NCI-H1436 treated with DMSO at 0.1 percent for 48 hours (cell line): ENCODE measurements at regions not wholly inside any gene's neighbourhood (a gene's known extent, or its start where the extent isn't known, plus 50 kb on each side); places are given as distances from the start of the nearest gene placed in this dataset.

ENCODE experiments used
- DNase-seq: peaks from one replicate; lab custom pipeline; 2025; lab: John Stamatoyannopoulos, UW

DNA sequence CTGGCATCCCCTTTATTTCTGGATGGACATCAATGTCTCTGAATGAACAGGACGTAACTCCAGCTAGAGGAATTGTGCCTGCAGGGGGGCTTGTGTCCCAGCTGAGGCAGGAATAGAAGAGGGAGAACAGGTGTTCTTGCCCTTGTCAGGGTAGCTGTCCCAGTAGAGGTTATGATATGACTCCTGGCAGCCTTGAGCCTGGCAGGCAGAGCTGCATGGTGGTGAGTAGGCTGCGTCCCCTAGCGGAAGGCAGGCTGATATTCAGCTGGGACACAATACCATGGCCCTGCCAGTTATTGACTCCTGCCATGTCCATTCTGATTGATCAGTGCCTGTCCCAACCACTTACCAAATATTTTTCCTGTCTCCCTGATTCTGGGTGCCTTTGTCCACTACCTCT is 197.2 kb downstream of the RAP2A start:
- no peak for DNase-seq

DNA sequence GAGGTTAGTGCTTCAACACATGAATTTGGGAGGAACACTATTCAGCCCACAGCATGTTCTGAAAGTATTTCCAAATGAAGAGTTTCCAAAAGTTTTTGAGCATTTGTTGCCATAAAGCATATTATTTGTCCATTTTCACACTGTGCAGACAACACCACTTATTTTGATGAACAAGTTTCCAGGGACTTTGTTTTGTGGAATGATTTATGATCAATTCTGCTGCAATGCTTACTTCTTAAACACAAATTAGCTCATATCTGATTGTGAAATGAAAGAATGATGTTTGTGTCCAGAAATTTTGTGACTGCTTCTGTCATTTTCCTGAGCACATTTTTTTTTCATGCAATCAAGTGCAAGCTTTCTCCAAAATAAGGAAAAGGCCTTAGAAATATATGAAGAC is 205.3 kb downstream of the RAP2A start:
- DNase-seq: no peak

DNA sequence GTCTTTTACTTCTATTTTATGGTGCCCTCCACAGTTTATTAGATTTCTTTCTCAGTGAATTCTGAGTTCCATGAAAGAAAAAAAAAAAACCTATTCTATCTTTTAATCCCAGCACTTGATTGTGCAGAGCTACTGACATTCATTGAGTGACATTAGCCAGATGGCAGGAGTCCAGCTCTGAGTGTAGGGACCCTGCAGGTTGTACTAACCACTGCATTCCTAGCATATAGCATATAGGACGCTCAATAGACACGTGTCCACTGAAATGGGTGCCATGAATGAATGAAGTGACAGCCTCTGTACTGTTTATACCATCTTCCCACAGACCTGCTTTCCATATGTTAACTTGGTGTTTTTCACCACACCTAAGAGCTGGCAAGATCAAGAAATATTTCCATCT is 206.3 kb downstream of the RAP2A start:
- no peak for DNase-seq

DNA sequence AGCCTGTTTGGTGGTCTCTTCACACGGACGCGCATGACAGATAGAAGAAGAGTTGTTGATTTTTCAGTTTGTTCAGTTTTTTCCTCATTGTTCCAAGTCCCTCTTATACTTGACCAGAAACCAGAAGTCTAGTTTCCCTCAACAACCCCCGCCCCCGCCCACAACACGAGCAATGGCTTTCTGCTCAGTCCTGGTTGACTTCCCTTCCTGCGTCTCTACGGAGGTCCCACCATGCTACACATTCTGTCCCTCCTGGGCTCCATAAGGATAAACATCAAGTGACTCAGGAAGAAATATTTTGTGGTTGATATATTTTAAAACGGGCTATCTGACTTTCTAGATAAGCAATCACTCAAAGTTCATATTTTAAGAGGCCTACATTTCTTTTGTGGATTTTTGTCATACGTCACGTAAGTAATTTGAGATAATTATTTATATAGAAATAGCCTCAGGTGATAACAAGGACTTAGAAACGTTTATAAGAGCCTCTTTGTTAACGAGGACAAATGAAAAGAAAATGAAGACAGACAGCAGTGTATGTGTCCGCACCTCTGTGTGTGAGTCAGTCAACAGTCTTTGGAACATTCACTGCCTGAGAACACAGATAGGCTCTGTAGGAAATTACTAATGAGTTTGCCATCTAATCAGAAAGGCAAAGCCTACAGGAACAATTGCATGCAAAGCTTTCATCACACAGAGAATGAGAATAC is 214.4 kb downstream of the RAP2A start:
- no peak for DNase-seq

DNA sequence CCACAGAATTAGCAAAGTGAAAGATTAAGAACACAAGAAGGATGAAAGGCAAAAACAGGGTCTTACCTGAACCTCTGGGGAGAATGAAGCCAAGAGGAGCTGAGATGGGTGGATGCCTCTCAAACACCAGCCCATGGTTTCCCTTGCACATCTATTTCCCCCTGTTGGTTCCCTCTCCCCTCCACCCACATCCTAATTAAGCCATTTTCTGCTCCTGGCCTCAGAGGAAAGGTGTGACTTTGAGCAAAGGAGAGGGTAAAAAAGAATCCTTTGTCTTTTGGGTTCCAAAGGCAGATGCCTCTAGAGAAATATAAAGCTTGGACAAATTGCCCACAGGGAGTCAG is 214.9 kb downstream of the RAP2A start:
- DNase-seq: no peak

DNA sequence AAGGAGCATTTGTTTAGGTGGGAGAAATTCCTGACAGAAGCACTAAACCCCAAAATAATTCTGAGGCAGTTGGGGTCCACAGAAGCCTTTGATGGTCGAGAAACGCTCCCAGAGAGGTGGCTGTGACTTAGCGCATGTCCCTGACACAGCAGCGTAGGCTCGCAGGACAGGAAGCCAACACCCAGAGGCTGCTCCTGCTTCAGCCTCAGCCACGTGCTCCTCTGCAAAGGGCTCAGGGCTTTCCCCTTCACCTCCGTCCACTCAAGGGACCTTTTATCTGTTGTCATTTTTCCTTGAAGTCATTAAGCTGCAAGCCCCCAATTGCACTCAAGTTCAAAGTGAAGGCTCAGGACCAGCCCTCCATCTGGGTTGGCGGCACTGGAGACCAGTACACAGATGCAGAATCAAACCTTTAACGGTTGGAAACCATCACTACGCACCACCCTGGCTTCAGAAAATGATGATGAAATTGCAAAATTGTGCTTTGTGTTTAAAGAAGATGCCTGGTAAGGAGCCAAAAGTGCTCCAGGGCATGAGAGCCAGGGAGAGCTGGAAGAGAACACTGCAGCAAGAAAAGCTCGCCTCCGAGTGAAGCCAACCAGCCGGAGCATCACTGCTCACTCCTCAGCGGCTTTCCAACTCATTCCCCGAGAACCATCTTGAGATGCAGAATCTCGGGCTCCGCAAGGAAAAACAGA is 219.6 kb downstream of the RAP2A start:
- no peak for DNase-seq

DNA sequence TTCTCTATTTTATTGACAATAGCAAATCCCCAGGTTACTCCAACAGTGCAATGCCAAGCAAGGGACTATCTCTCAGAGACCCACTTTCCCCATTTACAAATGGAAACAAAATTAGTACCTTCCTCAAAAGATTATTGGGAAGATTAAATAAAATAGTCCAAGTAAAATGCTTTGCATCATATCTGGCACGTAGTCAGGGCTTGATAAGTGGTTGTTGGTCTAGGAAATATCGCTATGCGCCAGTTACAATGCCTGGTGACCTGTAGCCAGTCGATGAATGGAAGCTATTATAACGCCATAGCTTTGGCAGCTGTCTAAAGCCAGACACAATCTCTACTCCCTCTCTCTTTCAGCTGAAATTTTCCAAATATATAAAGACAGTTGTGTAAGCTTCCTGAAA is 220.3 kb downstream of the RAP2A start:
- DNase-seq: no peak

DNA sequence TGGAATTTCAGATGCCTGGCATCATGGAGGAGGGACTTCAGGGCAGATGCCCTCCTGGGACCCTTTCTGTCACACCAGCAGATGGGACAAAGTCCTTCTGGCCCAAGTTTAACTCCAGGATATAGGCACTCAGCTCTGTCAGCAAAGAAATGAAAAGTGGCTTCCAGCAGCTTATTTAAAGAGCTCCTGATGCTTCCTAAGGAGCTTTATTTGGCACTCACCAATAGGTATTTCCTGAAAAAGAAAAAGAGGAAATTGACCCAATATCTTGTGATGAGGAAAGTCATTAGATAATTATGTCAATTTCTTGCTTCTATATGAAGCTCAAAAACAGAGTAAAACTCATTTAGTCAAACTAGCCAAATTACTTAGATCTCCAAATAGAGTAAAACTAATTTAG is 224.6 kb downstream of the RAP2A start:
- DNase-seq: no peak

DNA sequence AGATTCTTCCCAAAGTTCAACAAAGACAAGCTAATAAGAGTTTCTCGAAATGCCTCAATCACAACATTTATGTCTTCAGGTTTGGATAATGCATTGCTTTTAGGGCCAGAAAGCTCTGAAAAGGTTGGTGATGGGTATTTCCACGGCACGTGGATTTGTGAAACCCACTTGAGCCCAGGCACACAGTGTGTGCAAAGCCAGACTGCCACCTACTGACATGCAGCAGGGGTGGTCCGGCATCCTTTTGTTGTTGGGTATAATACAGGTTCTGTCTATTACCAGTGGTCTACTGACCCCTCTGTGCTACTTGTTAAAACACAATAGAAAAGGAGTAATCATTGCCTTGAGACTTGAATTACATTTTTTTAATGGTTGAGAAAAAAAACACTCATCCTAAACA is 225.6 kb downstream of the RAP2A start:
- no peak for DNase-seq

DNA sequence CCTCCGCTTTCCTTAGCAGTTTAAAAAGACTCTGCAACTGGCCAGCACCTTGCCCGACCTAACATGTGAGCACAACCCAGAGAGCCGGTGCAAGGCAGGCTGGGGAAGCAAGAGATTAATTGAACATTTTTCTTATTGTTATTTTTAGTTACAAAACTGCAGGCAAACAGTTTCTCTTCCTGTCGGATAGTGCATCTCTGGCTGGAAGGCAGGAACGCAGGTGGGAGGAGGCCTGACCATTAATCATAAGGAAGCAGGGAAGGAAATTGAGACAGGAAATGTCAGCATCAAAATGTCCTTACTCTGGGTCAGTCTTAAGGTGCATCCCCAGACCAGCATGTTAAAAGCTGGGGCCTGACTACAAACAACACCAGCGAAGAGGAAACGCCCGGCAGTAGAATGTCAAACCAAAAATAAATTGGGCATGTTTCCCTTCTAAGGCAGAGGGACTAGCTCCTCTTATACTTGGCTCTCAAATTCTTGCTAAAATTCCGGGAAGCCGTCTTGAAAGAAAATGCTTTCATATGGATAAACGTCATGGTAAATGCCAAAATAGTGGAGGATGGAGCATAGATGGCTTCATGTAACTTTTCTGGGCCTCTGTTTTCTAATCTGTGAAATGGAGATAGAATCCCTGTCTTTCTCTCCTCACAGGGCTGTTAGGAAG is 226.8 kb downstream of the RAP2A start:
- DNase-seq: no peak

DNA sequence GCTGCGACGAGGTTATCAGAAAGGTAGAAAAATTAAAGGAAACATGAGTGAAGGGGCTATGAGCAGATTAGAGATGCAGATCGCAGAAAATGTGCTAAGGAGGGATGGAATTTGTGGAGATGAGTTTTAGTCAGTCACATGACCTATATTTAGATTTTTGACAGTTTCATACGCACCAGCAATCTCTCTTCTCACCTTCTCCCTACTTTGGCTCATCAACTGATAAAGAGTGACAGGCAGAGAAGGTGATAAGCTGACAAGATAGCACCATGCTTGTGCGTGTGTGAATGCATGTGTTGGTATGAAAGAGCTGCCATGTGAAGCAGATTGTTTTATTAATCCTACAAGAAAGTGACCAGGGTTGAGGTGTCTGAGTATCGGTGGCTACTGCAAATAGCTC is 252.6 kb downstream of the RAP2A start:
- no peak for DNase-seq

DNA sequence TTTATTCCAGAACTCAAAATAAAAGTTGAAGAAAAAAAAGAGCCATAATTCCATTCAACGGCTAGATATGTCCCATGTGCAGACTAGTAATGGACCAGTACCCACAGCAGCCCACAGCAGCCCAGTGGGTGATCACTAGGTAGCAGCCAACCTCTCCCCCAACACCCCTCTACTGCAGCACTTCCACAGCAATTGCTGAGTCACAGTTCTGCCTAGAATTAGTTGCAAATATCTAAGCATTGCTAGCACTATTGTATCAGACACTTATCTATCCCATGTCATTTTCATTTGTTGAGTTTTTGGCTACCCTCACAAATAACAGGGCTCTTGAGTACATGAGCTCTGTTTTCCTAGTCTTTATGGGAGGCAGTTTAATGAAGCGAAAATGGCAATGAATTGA is 258.7 kb downstream of the RAP2A start:
- DNase-seq: no peak

DNA sequence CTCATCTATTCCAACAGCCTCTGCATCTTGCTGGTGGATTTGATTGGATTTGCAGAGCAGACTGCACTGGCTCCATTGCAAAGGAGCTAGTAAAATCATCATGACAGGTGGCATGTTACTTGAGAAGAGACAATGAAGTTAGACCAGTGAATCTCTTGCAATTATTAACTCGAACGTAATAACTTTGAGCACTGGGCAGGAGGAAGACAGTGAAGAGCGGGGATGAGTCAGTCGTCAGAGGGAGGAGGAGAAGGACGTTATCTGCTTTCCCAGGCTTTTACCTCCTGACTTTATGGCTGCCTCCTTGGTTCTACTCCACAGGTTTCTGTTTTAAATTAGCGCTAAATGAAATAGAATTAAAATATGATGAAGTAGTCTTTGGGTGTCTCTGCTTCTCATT is 257.8 kb upstream of the IPO5 start:
- DNase-seq: no peak

DNA sequence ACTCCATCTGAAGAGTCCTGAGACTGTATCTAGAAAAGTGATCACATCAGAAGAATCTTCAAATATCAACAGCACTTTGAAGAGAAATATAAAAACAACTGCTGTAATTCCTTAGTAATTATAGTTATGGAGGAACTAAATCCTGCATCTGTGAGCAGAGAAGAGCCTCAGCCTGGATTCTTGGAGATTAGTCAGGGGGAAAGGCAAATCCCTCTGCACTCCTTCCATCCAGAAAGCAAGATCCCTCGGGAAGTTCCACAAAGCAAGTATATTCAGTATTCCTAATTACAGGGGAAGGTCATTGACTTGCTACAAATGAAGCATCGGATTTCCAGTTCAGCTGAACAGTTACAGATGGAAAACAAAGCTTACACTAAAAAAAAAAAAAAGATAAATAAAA is 256.6 kb upstream of the IPO5 start:
- no peak for DNase-seq

DNA sequence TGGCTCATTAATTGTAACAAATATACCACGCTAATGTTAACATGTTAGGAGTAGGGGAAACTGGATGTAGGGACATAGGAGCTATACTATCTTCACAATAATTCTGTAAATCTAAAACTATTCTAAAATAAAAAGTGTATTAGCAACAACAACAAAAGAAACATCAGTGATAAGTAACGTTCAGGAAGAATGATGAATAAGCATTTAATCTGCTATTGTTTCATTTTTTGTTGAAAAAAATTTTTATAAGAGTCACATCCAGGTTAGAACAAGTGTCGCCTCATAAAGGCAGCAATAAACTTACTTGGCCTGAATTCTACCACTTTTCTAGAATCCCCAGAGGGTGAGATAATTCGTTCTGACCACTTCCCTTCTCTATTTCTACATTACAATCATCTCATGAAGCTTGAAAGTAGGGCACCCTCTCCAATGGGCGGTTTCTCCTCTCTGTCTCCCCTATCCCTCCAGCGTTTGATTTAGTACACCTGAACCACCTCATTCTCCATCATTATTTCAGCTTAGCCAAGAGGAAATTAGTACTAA is 253.1 kb upstream of the IPO5 start:
- no peak for DNase-seq

DNA sequence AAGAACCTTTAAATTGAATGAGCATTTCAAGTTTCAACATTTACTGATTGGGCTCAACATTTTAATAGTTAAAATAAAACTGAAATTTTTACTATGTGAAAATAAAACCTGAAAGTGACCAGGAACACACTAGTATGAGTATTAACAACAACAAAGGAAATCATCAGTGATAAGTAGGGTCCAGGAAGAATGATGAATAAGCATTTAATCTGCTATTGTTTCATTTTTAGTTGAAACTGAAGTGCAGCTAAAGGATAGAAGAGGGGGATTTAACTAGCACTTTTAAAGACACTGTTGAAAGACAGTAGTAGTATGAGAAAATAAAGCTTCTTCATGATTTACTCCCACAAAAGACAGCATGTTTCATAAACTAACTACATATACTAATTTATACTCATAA is 250.9 kb upstream of the IPO5 start:
- no peak for DNase-seq

DNA sequence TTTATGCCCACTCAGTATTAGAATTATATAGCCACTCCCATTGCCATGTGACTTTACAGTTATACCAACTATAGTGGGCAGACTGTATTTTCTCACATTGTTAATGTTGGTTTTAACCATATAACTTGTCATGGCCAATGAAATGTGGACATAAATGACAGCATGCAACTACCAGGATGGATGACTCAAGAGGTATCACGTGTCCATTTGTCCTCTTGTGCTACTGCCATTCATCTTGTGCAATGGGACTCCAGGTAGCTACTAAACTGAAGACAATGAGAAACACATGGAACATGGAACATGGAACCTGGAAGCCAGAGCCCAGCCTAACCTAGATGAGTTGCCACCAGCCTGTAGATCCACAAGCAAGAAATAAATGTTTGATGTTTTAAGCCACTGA is 242.7 kb upstream of the IPO5 start:
- DNase-seq: no peak

DNA sequence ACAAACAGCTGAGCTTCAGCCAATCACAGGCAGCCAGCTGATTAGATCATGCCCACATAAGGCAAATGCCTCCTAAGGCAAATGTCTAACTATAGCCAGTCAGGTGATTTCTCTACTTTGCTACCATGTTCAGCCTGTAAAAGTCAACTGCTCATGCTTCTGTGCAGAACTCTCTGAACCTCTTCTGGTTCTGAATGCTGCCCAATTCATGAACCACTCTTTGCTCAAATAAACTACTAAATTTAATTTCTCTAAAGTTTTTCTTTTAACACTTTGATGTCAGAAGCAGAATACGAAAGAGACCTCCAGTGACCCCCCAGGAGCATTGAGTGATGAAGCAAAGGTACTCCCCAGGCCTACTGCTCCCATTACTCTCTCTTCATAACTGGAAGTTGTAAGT is 240.7 kb upstream of the IPO5 start:
- no peak for DNase-seq

DNA sequence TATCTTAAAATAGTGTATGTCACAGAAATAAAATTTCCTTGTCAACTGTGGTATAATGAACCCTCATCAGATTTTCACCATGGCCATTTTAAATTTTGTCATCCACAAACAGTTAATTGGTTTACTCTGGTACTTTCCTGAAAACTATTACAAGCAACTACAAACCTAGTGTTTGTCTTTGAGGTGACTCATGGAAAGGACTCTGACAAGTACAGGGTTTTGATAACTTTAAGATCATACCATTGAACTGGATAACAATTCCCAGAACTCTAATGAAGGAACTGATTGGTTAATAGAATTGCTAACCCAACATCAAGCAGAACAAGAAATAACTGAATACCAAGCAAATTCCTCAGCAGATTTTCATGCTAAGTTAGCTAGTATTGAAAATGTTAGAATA is 237.7 kb upstream of the IPO5 start:
- no peak for DNase-seq

DNA sequence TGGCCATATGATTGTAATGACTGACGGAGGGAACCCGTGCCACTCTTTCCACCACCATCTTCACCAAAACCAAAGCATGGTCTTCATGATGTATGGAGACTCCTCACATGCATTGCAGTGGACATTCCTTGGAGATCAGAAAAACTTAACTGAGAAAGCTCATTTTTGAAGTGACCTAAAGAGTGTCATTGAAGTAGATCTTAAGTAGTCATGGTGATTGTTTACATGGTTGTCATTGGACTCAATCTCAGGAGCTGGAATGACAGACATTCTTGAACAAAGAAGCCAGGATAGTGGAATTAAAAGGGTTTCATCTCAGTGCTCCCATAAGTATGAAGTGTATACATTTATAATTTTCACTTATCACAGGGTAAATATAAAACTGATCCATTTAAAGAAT is 236.7 kb upstream of the IPO5 start:
- no peak for DNase-seq

DNA sequence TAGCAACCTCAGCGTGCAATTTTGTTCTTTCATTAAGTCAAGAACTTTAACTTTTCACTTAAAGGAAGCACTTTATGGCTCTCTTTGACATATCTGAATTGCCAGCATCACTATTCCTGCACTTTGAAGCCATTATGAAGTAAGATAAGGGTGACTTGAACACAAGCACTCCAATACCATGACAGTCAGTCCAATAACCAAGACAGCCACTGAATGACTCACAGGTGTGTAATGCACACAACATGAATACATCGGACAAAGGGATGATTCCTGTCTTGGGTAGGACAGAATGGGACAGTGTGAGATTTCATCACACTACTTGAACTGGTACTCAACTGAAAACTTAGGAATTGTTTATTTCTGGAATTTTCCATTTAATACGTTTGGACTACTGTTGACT is 233.7 kb upstream of the IPO5 start:
- DNase-seq: no peak

DNA sequence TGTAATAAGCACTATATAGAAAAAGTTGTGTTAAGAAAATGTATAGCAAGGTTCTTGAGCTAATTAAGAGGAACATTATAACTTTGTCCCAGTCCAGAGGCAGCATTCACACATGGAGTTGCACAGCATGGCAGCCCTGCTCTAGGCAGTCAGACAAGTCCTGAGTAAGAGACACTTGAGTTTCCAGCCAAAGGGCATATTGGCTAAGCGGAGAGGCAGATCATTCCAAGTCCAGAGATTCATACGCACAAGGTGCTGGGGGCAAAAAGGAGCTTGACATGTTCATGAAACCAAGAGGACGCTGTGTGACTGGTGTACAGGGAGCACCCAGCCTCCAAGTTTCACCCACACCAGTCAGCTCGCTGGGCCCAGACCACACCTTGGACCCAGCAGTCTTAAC is 232.6 kb upstream of the IPO5 start:
- no peak for DNase-seq

DNA sequence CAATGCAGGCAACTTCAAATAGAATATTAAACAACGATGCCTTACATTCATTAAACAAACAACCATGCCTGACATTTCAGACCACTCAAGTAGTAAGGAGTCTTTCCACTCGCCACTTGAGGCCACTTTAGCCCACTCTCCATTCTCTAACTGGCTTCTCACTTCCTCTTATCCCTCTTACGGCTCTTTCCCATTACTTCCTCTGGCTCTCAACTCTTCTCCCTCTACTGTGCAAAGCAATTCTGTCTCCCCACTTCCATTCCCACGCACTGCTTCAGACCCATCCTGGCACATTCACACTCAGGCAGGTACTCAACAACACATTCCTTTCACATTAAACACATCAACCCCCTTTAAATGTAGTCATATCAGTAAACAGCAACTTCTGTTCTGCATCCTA is 229.8 kb upstream of the IPO5 start:
- DNase-seq: no peak
